ENCODE measurements at regions not wholly inside any gene's neighbourhood (a gene's known extent, or its start where the extent isn't known, plus 50 kb on each side); places are given as distances from the start of the nearest gene placed in this dataset.

- TF ChIP-seq ZNF639 (CRISPR knock-in tag; conservative IDR thresholded peaks at IDR 0.05 in 1 of 2, IDR thresholded peaks at IDR 0.05 in 1 of 2): peak in 1 of 2 experiments; percentile 47; a peak in 1 of 4 replicates
- 0 out of 2 replicates have a peak, but pooled peaks have one; percentile 25 for TF ChIP-seq HLTF (IDR thresholded peaks at IDR 0.05)
- TF ChIP-seq SAFB2 (IDR thresholded peaks at IDR 0.05; ENCODE audit: borderline replicate concordance, low read depth, low read length, severe bottlenecking): no peak
- no peak for TF ChIP-seq DLX4 (CRISPR knock-in tag; IDR thresholded peaks at IDR 0.05)
- no peak for TF ChIP-seq CBX2 (IDR thresholded peaks at IDR 0.05; ENCODE audit: insufficient read depth, low read length, poor library complexity, severe bottlenecking)
- TF ChIP-seq ZNF316 (IDR thresholded peaks at IDR 0.05): no peak
- TF ChIP-seq POLR2G (IDR thresholded peaks at IDR 0.05; ENCODE audit: low read depth, low read length): no peak
- no peak for TF ChIP-seq GATAD2A (IDR thresholded peaks at IDR 0.05)
- TF ChIP-seq TOE1 (IDR thresholded peaks at IDR 0.05; ENCODE audit: borderline replicate concordance): no peak
- no peak for TF ChIP-seq TOE1 (CRISPR knock-in tag; IDR thresholded peaks at IDR 0.05; ENCODE audit: borderline replicate concordance, low read depth)
- peak; percentile 38 for TF ChIP-seq ADNP (tag; IDR thresholded peaks at IDR 0.05)
- no peak for TF ChIP-seq ZBTB2 (IDR thresholded peaks at IDR 0.05)
- no peak for TF ChIP-seq SRSF1 (IDR thresholded peaks at IDR 0.05; ENCODE audit: low read depth, low read length)
- peak; percentile 61 for TF ChIP-seq MEF2D (tag; conservative IDR thresholded peaks at IDR 0.05; ENCODE audit: low read depth)
- TF ChIP-seq ZHX1 (conservative IDR thresholded peaks at IDR 0.05; ENCODE audit: low read length): no peak
- TF ChIP-seq CBFA2T3 (IDR thresholded peaks at IDR 0.05): no peak
- no peak for TF ChIP-seq MYC (IDR thresholded peaks at IDR 0.05; ENCODE audit: low read depth, low read length)
- TF ChIP-seq MYC (CRISPR knock-in tag; IDR thresholded peaks at IDR 0.05; ENCODE audit: borderline replicate concordance, low read depth): no peak
- TF ChIP-seq ZNF551 (CRISPR knock-in tag; IDR thresholded peaks at IDR 0.05): no peak
These were observed 249.2 kb downstream of the TOMM20 start (continued) for GRCh38 chr1:234879147-234880080.

All from K562 (cell line).